ENCODE measurements at regions not wholly inside any gene's neighbourhood (a gene's known extent, or its start where the extent isn't known, plus 50 kb on each side); places are given as distances from the start of the nearest gene placed in this dataset.

DNA sequence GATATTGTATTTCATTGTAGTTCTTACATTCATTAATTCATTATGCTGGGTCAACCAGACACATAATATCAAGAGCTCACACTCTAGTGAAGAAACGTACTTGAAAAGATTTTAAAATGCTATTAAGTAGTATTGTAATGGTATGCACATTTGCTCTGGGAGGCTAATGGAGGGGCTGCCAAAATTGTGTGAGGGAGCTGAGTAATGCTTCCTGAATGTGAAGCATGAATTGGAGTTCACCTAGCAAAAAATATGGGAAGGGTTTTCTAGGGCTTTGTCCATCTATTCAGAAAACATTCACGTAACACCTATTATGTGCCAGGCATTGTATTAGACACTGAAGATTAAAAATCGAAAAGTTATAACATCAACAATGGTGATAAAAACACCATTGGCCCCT is 403.8 kb upstream of the PDE3A start:
- DNase-seq = no peak

DNA sequence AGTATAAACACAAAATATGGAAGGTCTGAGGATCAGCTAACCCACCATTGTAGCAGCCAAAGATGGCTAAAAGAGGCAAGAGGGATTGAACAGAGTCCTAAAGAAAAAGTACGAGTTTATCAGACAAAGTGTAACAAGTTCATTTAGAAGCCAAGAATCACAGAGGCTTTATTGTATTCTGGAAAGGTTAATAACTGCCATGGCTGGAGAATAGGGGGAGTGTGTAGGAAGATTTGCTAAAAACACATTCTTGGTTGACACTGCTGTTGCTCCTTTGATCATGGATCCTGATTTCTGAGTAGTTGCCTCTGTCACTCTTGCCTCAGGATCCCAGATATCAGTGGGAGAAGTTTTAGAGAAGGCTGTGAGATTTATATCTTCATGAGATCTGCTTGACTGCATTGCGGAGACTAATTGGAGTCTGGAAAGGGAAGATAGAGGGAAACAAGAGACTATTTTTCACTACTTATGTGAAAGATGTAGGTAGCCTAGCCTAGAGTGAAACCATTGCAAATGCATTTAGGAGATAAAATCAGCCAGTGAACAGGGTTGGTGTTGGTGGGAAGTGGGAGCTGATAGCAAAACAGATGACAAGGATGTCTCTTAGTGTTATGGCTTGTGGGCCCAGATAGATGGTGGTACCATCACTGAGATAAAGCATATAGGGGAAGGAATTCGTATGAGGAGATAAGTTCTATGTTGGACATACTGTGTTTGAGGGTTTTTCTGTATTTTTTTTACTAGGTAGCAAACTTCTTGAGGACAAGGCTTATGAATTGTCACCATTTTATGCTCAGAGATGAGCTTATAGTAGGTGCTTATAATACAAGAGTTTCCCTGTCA is 402.9 kb upstream of the PDE3A start:
- DNase-seq = no peak

DNA sequence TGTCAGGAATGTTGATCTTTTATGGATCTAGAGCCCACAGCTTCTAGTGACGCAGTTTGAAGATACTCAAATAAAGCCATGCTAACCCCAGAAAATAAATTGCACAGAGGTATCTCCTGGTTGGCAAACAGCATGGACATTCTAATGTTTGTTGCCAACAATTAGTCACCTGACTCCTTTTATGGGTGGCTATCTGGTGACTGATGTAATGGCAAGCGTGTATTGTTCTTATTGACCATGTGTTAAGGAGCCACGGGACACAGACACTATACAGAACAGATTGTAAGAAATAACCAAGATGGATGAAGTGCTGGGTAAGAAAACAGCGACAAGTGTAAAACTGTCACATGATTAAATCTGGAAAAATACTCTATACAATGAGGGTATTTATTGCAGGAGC is 401.3 kb upstream of the PDE3A start:
- no peak for DNase-seq

DNA sequence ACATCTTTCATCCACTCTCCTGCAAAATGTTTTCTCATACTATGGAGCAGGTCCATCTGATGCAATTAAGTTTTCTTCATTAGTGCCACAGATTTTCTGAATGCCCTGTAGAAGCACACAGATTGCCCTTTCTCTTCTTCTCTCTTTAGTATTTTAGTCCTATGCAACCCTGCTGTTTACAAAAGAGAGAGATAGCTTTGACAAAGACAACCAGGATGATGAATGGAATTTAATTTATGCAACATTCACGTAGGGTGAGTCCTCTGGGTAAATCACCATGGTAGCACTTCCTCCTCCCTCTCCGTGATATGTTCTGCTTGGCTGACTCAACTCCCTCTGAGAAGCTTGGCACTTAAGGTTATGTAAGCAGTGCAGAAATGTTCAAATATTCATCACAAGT is 400.9 kb upstream of the PDE3A start:
- DNase-seq = no peak

DNA sequence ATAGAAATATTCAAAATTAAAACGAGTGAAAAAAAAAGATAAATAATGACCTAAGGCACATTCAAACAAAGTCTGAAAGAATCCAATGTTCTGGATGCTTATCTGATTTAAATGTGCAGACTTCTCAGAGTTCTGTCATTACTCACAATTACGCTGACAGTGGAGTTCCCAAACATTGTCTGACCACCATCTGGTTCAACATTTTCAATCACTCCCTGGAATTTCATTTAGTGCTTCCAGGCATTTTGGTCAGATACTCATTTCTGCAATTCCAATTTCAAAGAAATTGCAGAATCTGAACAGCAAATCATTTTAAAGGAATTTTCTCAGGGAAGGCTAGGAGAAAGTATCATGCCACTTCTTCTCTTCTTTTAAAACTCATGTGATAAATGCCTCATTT is 398.2 kb upstream of the PDE3A start:
- DNase-seq = no peak

DNA sequence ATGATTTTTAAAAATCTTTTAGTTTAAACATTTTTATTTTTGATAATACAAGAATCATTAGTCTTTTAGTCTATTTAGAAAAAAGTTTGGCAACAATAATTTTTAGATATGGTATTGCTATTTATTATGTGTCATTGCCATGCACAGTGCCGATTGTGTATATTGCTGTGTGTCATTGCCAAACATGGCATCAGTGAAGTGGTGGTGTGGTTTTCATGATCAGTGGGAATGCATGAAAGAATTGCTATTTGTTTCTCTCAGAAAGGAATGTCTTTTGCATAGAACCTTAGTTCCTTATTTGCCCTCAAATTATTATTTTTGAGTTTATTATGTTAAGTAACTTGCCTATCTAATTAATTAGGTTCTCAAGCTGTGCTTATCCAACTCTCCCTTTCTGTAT is 397.5 kb upstream of the PDE3A start:
- DNase-seq = no peak

DNA sequence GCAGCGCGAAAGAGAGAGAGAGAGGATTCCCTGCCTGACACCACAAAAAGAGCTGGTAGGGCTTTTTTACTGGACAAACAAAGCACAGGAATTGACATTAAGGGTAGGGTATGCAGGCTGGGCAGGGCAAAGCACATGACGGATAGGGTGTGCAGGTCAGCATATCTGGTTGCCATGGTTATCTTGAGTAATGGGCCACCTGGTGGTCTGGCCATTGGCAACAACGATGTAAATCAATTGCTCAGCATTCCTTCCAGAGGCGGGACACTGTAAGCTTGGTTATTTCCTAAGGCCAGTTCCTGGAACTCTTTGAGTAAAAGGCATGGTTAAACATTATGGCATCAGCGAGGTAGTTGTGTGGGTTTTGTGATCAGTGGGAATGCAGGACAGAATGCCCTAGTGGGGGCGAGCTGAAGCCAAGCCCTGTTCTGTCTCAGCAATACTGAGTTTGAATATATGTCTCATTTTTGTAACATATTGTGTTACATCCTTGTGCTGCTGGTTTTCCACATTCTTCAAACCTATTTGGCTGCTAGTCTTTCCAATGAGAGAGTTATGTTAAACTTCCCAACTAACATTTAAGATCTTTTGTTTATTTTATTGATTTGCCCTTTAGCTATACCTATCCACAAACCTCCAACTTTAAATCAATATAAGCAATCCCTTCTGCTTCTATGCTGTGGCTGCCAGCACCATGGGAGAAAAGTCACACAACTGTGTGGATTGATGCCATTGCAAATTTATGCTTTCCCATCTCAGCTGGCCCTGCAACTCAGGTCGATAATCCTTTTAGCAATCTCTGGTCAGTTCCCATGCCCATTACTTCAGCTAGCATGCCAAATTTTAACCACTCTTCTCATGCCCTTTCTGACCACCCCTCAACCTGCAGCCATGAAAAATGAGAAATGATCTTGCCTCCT is 396.7 kb upstream of the PDE3A start:
- no peak for DNase-seq

DNA sequence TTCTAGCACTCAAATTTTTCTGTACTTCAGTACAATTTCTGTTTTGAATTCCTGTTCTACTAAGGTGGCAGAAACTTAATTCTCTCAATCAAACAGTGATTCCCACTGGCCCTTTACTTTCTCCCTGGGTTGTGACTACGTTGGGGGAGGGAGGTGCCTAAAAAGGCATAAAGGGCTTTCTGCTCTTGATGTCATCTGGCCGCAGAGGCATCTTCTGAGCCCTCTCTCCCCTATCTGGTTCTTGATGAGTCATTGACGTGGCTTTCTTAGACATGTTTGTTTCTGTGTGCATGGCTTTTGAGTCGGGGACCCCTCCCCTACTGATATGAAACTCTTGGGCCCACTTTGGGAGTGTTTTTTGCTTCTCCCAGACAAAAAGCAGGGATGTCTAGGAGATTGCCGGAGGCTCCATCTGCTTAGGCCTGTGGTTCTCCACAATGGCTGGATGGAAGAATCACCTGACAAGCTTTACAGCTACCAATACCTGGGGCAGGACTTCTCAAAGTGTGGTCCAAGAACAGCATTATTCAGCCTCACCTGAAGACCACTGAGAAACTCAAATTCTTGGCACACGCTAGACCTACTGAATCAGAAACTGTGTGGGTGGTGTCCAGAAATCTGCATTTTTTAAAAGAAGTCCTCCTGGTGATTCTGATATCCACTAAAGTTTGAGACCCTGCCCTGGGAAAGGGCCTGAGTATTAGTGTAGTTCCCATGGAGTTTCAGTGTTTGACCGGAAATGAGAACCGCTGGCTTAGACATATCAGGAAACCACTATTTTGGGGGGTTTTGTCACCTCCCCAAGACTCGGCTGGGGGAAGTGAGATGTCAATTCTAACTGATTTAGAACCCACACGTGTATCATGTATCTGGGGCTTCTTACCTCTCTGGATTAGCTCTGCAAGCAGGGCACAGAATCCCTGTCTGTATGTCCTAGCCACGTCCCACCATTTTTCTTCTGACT is 395.7 kb upstream of the PDE3A start:
- DNase-seq = no peak

DNA sequence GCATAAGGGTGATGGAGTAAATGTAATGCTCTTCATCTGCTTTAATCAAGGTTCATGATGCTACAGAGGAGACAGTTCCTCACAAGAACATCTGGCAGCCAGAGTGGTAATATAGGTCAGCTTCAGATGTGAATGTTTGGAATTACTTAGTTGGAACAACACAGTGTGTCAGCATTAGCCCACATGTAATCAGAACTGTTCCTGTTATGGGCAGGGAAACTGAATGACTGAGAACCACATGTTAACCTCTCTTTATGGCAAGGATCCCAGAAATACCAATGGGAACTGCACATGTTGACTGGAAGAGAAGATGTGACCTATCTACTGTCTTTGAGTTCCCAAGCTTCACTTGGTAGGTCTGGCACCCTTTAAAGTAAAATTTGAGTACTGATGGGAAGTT is 390.1 kb upstream of the PDE3A start:
- DNase-seq = no peak

DNA sequence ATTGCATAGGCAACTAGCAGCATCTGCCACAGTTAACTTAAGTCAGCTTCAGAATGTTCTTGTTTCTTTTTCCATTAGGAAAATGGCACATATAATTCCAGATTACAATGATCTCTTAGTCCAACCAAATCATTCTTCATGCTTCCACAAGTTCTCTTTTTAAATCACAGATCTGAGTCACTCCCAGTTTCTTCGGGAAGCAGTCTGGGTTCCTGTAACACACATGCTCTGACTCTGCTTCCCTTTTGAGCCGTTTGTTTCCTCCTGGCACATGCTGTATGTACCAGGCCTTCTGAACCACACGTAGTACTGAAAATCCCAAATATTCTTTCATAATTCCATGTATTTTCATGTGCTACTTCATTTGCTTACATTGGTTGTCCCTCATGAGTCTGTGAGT is 388.8 kb upstream of the PDE3A start:
- no peak for DNase-seq

DNA sequence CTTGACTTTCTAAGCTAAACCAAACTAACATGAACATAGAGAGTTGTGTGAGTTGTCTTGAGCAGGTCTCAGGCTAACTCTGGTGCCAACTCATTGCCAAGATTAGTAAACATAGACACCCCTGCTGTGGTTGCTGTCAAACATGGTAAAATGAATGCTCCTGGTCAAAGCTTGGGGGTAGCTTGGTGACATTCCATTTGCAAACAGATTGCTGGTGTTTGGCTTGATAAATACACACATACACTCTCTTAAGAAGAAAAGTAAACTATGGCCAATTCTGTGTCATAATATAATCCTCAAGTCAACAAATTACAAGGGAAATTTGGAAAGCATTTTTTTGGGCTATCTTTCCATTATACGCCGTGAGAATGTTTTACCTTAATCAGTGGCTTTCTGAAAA is 386.4 kb upstream of the PDE3A start:
- no peak for DNase-seq

DNA sequence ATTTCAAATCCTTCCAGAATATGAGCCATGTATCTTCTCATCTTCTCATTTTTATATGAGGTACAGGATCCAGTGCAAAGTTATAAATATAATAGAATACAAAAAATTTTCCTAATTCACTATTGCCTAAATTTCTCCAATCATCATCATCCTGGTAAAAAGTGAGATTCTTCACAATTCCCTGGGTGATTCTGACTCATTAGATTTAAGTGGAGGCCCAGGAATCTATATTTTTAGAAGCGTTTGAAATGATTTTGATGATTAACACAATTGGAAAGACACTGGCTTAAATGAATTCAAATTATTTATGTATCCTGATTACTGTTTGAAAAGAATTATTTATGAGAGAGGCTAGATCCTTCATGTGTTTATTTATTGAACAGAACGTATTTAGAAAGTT is 380.3 kb upstream of the PDE3A start:
- no peak for DNase-seq

DNA sequence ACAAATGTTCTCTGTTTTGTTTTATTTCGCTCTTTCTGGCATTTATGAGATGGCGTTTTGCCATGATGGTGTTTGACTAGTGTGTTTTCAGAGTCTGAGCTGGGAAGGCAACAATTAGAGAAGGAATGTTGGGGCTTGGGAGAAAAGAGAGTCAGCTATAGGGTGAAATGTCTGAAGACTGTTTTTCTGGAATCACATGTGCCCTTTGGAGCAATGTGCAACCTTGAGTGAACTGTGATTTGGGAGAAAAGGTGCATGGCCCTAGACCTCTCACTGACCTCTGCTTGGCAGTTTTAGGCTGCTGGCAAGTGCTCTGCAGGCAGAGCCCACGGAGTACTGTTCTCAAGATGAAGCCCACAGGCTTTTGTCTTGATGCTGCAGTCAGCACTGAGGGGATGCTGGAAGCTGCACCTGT is 379.9 kb upstream of the PDE3A start:
- no peak for DNase-seq

DNA sequence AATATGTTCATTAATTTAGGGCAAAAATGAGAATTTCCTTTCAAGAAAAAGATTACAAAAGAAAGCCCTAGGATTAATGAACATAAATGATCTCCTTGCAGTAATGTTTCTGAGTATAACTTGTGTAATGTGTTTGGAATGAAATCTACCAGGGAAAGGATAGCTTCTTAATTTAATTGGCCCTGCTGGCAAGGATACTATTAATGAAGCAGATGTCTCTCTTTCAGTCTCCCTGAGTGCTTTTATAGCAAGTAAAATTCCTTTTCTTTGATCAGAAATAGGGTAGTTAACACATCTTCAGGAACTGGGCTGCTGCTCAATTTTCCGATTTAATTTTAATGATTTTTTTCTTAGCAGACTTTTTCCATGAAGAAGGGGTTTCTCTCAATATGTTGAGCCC is 379.4 kb upstream of the PDE3A start:
- no peak for DNase-seq

DNA sequence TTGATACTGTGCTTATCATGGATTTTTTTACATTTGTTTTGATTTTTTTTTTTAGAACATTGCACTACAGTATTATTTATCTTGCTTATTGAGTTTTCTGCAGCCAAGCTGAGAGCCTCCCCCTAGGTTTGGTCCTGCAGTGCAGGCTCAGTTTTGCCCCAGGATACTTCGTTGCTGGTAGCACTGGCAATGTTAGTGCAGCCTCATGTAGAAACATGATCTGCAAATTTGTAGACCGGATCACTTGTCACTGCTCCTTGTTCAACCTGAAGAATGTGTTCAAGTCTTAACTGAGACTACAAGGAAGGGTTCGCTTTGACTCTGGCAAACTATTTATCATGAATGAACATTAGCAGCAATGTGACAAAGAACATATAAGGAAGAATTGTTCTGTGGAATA is 377.2 kb upstream of the PDE3A start:
- DNase-seq = no peak

DNA sequence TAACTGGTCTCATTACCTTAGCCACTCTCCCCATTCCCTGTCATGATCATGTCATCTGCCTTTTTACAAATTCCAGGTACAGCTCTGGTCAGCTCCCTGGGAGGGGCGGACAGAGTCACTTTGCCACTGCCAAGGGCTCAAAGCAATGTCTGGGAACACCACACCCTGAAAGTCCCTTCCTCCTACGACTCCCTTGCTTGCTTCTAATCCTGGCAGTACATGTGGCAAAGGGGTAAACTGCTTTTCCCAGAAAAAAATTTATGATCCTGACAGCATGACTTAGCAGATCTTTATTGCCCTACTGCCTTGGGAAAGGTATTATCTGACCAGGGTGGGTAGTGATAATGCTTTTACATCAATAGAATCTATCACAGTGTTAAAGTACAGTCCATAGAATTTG is 376.0 kb upstream of the PDE3A start:
- DNase-seq = no peak

DNA sequence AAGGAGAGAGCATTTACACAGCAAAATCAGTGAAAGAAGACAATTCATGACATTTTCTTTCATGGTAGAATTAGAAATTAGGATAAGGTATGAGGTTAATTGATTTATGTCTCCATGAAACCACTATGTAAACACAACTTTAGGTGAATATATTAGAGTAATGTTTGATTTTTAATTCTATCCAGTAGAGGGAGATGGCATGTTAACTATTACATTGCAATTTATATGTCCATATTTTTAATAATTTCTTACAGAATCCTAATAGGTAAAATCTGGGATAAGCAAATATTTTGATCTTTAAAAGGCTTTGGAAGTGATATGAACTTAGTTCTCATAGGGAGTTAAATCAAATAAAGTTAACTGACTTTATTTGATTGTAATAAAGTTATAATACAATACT is 373.4 kb upstream of the PDE3A start:
- no peak for DNase-seq

DNA sequence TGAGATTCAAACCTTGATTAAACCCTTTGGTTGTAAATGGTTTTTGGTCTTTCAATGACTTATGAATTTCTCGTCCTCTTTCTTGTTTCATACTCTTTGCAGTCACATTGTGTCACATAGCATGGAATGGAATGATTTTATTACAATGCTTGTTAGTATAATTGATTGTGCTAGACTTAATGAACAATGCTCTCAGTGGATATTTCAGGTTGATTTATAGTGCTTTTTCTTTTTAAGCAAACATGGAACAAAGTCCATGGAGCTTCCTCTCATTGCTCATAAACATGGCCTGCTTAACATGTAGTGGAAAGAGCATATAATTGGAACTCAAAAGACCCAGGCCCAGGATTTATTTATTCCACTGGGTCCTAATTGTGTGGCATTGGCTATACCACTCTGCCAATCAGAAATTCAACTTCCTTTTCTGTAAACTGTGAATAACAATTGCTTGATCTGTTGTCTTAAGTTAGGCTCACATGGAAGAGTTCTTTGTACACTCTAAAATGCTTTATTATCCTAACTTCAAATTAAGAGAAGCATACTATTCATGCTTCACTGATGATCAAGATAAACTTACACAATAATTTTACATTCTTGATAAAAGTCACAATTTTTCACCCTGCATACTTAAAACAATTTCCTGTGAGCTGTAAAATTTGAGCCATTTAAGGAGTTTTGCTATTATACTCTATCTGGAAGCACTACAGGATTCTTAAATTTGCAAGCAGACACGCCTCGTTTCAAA is 370.5 kb upstream of the PDE3A start:
- DNase-seq = no peak

DNA sequence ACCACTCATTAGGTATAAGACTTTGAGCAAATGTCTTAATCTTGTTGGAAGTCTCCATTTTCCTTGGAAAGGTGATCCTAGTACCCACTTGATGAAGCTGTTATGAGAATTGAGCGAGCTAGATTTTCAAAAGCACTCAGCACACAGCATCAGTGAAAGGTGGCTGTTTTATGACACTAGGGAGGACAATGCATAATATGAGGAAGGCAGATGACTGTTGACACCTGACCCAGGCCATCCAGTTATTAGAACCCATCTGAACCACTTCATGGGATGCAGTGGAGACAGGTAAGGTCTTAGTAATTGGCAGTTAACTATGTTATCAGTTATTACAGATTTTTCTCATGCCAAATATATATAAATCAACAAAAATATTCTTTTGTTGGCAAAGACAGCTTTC is 369.9 kb upstream of the PDE3A start:
- DNase-seq = no peak

DNA sequence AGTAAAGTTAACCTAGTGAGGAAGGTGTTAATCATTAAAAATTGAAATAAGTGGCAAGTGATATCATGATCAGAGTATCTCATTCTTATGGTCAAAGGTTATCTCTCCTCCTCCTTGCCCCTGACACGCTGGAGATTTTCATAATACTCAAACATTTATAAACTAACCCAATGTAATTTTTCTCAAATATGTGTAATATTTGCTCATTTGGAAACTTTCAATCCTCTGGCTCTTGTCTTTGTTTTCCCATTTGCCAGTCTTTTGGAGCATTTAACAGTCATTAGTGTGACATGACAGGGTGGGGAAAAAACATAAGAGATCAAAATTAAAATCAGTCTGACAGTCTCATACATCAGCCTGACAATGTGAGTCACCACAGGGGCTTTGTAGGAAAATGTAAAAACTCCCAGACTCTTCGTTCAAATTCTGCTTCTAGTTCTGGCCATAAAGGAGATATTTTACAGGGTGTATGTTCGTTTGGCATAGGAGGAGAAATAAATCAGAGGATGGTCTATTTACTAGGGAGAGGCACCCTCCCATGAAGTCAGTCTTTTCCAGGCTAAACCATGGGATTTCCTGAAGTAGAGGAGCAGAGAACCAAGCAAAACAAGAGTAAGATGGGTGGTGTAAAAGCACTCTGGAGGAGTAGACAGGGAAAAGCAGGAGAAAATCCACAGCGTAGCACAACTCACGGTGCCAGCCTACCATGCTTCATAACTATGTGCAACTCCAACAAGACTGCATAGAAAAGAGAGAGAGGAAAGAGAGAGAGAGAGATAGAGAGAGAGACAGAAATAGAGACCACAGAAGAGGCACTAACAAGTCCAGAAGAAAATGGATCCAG is 369.2 kb upstream of the PDE3A start:
- no peak for DNase-seq

DNA sequence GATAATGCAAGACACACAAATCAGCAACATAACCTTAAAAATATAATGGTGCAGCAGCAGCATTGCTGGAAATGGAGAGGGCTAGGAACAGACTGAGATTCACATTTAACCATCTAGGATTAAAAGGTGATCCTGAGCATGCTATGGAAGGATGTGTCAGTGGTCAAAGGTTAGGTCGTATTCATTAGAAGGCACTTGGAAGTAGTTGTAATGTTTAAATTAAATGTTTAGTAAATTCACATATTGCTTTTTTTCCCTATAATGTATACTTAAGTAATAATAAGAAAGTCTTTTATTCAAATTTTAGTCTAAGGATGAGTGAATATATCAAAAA is 368.6 kb upstream of the PDE3A start:
- DNase-seq = no peak

Measured in NCI-H2107 (cell line).